ENCODE measurements at regions not wholly inside any gene's neighbourhood (a gene's known extent, or its start where the extent isn't known, plus 50 kb on each side); places are given as distances from the start of the nearest gene placed in this dataset.
A peak's percentile ranks its signal among the peaks of the same experiment; 100 is the strongest.

DNA sequence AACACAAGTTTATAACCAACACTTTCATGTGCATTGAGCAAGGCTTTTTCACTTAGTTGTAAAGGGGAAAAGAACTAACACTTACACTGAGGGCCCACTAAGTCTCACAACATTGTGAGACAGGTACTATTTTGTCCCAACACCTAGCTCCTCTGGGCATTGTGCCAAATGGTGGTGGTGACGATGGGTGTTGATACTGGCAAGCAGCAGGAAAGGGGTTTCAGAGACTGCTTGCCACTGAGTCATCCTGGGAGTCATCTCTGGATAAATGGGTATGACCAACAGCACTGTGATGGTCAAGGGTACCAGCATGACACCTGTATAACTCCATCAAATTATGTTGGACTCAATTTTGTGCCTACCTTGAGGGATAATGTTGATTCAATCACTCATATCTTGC is 138.8 kb upstream of the ITGA6 start:
- no peaks in the 10 kb centered on the region for H3K79me2 ChIP-seq (ENCODE audit: insufficient read depth, low read length)
- no peak overlapping the region for H3K9ac ChIP-seq (ENCODE audit: low read length)
- peak; percentile 77 for ATAC-seq
- H4K20me1 ChIP-seq (ENCODE audit: insufficient read depth): no peaks in the 10 kb centered on the region
- H3K27me3 ChIP-seq (ENCODE audit: insufficient read depth, low read length): no peaks in the 10 kb centered on the region
- no peak overlapping the region for H3K4me3 ChIP-seq (replicated peaks in 1 of 2; ENCODE audit: low read depth in 1 of 2, low read length in 2 of 2)
- BruUV-seq (replicated peaks): no TSS peak
- ChIA-PET POLR2A (interaction anchor here (1.3 kb wide), 1 partner anchor 35 kb away, joined by 4 read pairs; no protein-coding TSS in a partner anchor), CTCF (interaction anchor here (1.1 to 1.3 kb wide), 2 partner anchors 110 to 173 kb away, joined by 3 to 4 read pairs; no protein-coding TSS in a partner anchor), RAD21 (ENCODE audit: low non-redundant PET in 1 of 2, low total read pairs in 2 of 2, uncharacterized antibody in 2 of 2, unreplicated experiment in 2 of 2) (no interaction called here)
- intact Hi-C loops (cut with micrococcal nuclease): no loop called here
- H3K36me3 ChIP-seq (ENCODE audit: control insufficient read depth in 1 of 2, insufficient read depth in 2 of 2, low read length in 2 of 2): no peaks in the 10 kb centered on the region
- H3K4me2 ChIP-seq (ENCODE audit: low read length): peak overlapping the region; percentile 29; the same call in 1 of the 2 replicates
- H3K9me3 ChIP-seq (ENCODE audit: control insufficient read depth in 1 of 2, insufficient read depth in 1 of 2, low read depth in 1 of 2, low read length in 2 of 2): no peaks in the 10 kb centered on the region
- DNase-seq (ENCODE audit: low read depth, low spot score): peak; percentile 74
- no peak overlapping the region for H3K27ac ChIP-seq (ENCODE audit: low read depth, low read length)
- no peaks in the 10 kb centered on the region for H3K9me2 ChIP-seq (ENCODE audit: insufficient read depth)
- no peak overlapping the region for H2AFZ ChIP-seq (ENCODE audit: low read depth, low read length, poor library complexity, severe bottlenecking)
- peaks cover 9 to 25% of the 10 kb centered on the region in 2 experiments for H3K4me1 ChIP-seq (ENCODE audit: control insufficient read depth in 1 of 2, insufficient read depth in 2 of 2, low read length in 2 of 2)
- TF ChIP-seq, protein P1, sequence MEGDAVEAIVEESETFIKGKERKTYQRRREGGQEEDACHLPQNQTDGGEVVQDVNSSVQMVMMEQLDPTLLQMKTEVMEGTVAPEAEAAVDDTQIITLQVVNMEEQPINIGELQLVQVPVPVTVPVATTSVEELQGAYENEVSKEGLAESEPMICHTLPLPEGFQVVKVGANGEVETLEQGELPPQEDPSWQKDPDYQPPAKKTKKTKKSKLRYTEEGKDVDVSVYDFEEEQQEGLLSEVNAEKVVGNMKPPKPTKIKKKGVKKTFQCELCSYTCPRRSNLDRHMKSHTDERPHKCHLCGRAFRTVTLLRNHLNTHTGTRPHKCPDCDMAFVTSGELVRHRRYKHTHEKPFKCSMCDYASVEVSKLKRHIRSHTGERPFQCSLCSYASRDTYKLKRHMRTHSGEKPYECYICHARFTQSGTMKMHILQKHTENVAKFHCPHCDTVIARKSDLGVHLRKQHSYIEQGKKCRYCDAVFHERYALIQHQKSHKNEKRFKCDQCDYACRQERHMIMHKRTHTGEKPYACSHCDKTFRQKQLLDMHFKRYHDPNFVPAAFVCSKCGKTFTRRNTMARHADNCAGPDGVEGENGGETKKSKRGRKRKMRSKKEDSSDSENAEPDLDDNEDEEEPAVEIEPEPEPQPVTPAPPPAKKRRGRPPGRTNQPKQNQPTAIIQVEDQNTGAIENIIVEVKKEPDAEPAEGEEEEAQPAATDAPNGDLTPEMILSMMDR (IDR thresholded peaks at IDR 0.05 in 2 of 3, conservative IDR thresholded peaks at IDR 0.05 in 1 of 3; ENCODE audit: borderline replicate concordance in 1 of 3, insufficient read depth in 1 of 3, low read depth in 2 of 3, low read length in 2 of 3): no peak
- no peak for TF ChIP-seq ZFX (IDR thresholded peaks at IDR 0.05)
- no peak for TF ChIP-seq TCF7L2 (IDR thresholded peaks at IDR 0.05; ENCODE audit: borderline replicate concordance, extremely low read depth, insufficient read depth, insufficient read length)
- TF ChIP-seq CEBPB (IDR thresholded peaks at IDR 0.05; ENCODE audit: low read depth): no peak
- no peak for TF ChIP-seq EZH2 (IDR thresholded peaks at IDR 0.05)
- TF ChIP-seq EGR1 (IDR thresholded peaks at IDR 0.05; ENCODE audit: low read depth): no peak
- no peak for TF ChIP-seq ELF1 (IDR thresholded peaks at IDR 0.05; ENCODE audit: borderline replicate concordance, low read depth)
- TF ChIP-seq RAD21 (IDR thresholded peaks at IDR 0.05; ENCODE audit: low read depth): no peak
- TF ChIP-seq CBX3 (IDR thresholded peaks at IDR 0.05; ENCODE audit: low read depth): peak; percentile 58; the same call in 1 of the 2 replicates
- no peak for TF ChIP-seq SIN3A (IDR thresholded peaks at IDR 0.05; ENCODE audit: low read depth)
- TF ChIP-seq, protein P2, sequence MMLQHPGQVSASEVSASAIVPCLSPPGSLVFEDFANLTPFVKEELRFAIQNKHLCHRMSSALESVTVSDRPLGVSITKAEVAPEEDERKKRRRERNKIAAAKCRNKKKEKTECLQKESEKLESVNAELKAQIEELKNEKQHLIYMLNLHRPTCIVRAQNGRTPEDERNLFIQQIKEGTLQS (IDR thresholded peaks at IDR 0.05): no peak
- TF ChIP-seq POLR2A (IDR thresholded peaks at IDR 0.05; ENCODE audit: borderline replicate concordance, extremely low read depth, insufficient read depth, insufficient read length): no peak
- TF ChIP-seq SP1 (IDR thresholded peaks at IDR 0.05; ENCODE audit: low read depth): peak; percentile 34; the same call in 1 of the 2 replicates
- TF ChIP-seq EZH2phosphoT487 (IDR thresholded peaks at IDR 0.05; ENCODE audit: borderline replicate concordance): no peak
- no peak for TF ChIP-seq YY1 (IDR thresholded peaks at IDR 0.05; ENCODE audit: extremely low read depth, insufficient replicate concordance, low read depth, low read length)
- peak; percentile 65 for TF ChIP-seq JUND (IDR thresholded peaks at IDR 0.05)
- TF ChIP-seq, protein P3, sequence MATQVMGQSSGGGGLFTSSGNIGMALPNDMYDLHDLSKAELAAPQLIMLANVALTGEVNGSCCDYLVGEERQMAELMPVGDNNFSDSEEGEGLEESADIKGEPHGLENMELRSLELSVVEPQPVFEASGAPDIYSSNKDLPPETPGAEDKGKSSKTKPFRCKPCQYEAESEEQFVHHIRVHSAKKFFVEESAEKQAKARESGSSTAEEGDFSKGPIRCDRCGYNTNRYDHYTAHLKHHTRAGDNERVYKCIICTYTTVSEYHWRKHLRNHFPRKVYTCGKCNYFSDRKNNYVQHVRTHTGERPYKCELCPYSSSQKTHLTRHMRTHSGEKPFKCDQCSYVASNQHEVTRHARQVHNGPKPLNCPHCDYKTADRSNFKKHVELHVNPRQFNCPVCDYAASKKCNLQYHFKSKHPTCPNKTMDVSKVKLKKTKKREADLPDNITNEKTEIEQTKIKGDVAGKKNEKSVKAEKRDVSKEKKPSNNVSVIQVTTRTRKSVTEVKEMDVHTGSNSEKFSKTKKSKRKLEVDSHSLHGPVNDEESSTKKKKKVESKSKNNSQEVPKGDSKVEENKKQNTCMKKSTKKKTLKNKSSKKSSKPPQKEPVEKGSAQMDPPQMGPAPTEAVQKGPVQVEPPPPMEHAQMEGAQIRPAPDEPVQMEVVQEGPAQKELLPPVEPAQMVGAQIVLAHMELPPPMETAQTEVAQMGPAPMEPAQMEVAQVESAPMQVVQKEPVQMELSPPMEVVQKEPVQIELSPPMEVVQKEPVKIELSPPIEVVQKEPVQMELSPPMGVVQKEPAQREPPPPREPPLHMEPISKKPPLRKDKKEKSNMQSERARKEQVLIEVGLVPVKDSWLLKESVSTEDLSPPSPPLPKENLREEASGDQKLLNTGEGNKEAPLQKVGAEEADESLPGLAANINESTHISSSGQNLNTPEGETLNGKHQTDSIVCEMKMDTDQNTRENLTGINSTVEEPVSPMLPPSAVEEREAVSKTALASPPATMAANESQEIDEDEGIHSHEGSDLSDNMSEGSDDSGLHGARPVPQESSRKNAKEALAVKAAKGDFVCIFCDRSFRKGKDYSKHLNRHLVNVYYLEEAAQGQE (IDR thresholded peaks at IDR 0.05; ENCODE audit: low read depth): no peak
- peak; percentile 65 for TF ChIP-seq FOSL1 (IDR thresholded peaks at IDR 0.05; ENCODE audit: low read depth)
- TF ChIP-seq POLR2AphosphoS5 (IDR thresholded peaks at IDR 0.05; ENCODE audit: low read depth, low read length): peak; percentile 44; the same call in 1 of the 2 replicates
- TF ChIP-seq, protein P4, sequence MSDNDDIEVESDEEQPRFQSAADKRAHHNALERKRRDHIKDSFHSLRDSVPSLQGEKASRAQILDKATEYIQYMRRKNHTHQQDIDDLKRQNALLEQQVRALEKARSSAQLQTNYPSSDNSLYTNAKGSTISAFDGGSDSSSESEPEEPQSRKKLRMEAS (IDR thresholded peaks at IDR 0.05): no peak
- TF ChIP-seq SRF (IDR thresholded peaks at IDR 0.05; ENCODE audit: low read depth): no peak
- TF ChIP-seq, protein P5, sequence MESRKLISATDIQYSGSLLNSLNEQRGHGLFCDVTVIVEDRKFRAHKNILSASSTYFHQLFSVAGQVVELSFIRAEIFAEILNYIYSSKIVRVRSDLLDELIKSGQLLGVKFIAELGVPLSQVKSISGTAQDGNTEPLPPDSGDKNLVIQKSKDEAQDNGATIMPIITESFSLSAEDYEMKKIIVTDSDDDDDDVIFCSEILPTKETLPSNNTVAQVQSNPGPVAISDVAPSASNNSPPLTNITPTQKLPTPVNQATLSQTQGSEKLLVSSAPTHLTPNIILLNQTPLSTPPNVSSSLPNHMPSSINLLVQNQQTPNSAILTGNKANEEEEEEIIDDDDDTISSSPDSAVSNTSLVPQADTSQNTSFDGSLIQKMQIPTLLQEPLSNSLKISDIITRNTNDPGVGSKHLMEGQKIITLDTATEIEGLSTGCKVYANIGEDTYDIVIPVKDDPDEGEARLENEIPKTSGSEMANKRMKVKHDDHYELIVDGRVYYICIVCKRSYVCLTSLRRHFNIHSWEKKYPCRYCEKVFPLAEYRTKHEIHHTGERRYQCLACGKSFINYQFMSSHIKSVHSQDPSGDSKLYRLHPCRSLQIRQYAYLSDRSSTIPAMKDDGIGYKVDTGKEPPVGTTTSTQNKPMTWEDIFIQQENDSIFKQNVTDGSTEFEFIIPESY (IDR thresholded peaks at IDR 0.05; ENCODE audit: extremely low read depth, insufficient replicate concordance, low read length): no peak

Data from HCT116 (cell line).